Neural cell (in vitro differentiated cells): ENCODE measurements at regions not wholly inside any gene's neighbourhood (a gene's known extent, or its start where the extent isn't known, plus 50 kb on each side); places are given as distances from the start of the nearest gene placed in this dataset.

ENCODE experiments used
- EP300 ChIP-seq: fragments of 450-650 bp; conservative IDR thresholded peaks from 2 replicates; pipeline ENCODE4 v1.6.1; 2014; ENCODE audit warnings: antibody characterized with exemption, mild to moderate bottlenecking, moderate library complexity; ENCODE audit not compliant: poor library complexity, severe bottlenecking
- EZH2 ChIP-seq: fragments of 200-600, 300-800 bp; shearing (Covaris generic), sonication (generic); IDR thresholded peaks from 2 replicates; pipeline ENCODE4 v1.6.1; 2014; ENCODE audit warnings: antibody characterized with exemption, low read length, borderline replicate concordance, mild to moderate bottlenecking; ENCODE audit not compliant: insufficient read depth, poor library complexity, severe bottlenecking
- POLR2AphosphoS5 ChIP-seq: IDR thresholded peaks from 2 replicates; pipeline ENCODE4 v1.6.1; 2012
- TAF1 ChIP-seq: IDR thresholded peaks from 2 replicates; pipeline ENCODE4 v1.6.1; 2012; ENCODE audit warnings: low read depth
- TF ChIP-seq, protein P1 (sequence below): fragments of 450-650 bp; IDR thresholded peaks from 2 replicates; pipeline ENCODE4 v1.5.1; 2014; ENCODE audit warnings: antibody characterized with exemption, mild to moderate bottlenecking, moderate library complexity; ENCODE audit not compliant: poor library complexity, severe bottlenecking
- TF ChIP-seq, protein P2 (sequence below): IDR thresholded peaks from 2 replicates; pipeline ENCODE4 v1.6.1; 2012; ENCODE audit warnings: borderline replicate concordance

- TF ChIP-seq, protein P1, sequence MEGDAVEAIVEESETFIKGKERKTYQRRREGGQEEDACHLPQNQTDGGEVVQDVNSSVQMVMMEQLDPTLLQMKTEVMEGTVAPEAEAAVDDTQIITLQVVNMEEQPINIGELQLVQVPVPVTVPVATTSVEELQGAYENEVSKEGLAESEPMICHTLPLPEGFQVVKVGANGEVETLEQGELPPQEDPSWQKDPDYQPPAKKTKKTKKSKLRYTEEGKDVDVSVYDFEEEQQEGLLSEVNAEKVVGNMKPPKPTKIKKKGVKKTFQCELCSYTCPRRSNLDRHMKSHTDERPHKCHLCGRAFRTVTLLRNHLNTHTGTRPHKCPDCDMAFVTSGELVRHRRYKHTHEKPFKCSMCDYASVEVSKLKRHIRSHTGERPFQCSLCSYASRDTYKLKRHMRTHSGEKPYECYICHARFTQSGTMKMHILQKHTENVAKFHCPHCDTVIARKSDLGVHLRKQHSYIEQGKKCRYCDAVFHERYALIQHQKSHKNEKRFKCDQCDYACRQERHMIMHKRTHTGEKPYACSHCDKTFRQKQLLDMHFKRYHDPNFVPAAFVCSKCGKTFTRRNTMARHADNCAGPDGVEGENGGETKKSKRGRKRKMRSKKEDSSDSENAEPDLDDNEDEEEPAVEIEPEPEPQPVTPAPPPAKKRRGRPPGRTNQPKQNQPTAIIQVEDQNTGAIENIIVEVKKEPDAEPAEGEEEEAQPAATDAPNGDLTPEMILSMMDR, result no peak
- TF ChIP-seq EZH2, result no peak
- TF ChIP-seq EP300, result no peak
- TF ChIP-seq, protein P2, sequence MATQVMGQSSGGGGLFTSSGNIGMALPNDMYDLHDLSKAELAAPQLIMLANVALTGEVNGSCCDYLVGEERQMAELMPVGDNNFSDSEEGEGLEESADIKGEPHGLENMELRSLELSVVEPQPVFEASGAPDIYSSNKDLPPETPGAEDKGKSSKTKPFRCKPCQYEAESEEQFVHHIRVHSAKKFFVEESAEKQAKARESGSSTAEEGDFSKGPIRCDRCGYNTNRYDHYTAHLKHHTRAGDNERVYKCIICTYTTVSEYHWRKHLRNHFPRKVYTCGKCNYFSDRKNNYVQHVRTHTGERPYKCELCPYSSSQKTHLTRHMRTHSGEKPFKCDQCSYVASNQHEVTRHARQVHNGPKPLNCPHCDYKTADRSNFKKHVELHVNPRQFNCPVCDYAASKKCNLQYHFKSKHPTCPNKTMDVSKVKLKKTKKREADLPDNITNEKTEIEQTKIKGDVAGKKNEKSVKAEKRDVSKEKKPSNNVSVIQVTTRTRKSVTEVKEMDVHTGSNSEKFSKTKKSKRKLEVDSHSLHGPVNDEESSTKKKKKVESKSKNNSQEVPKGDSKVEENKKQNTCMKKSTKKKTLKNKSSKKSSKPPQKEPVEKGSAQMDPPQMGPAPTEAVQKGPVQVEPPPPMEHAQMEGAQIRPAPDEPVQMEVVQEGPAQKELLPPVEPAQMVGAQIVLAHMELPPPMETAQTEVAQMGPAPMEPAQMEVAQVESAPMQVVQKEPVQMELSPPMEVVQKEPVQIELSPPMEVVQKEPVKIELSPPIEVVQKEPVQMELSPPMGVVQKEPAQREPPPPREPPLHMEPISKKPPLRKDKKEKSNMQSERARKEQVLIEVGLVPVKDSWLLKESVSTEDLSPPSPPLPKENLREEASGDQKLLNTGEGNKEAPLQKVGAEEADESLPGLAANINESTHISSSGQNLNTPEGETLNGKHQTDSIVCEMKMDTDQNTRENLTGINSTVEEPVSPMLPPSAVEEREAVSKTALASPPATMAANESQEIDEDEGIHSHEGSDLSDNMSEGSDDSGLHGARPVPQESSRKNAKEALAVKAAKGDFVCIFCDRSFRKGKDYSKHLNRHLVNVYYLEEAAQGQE, result no peak
- no peak for TF ChIP-seq TAF1
- TF ChIP-seq POLR2AphosphoS5, result no peak
These were observed 58.8 kb upstream of the UBL3 start for GRCh38 chr13:29909081-29909730.
